K562 (cell line): ENCODE measurements at regions not wholly inside any gene's neighbourhood (a gene's known extent, or its start where the extent isn't known, plus 50 kb on each side); places are given as distances from the start of the nearest gene placed in this dataset.

ENCODE experiments used
- ATAC-seq: fragments of 200-7000 bp; cut with Tn5 transposase; 3 replicates; pipeline ENCODE4 v1.9.1; 2020; ENCODE audit warnings: moderate library complexity
- BruUV-seq: library from RNA; stranded (reverse); fragments of 400-500 nt; replicated peaks from 2 replicates; lab custom pipeline; 2021; lab: Mats Ljungman, UMichigan
- CTCF ChIA-PET: fragments of 300-600 bp; formaldehyde crosslinking; extraction: SDS; loops from one replicate; lab custom pipeline; 2021; ENCODE audit warnings: low intra/inter-chr PET ratio; lab: Yijun Ruan, JAX
- POLR2A ChIA-PET: fragments of 300-600, 350-650 bp; sonication (Branson Sonifier 250); formaldehyde crosslinking; extraction: SDS; loops from one replicate; lab custom pipeline; 2021; ENCODE audit warnings: antibody characterized with exemption, inconsistent platforms; lab: Yijun Ruan, JAX
- DNase-seq, 4 experiments: peaks; one replicate each; pipeline versions ENCODE4 v3.0.0 to v3.0.0-alpha.2; 2011 to 2018; ENCODE audit warnings: low spot score in 3 of 4, mixed read lengths in 3 of 4; ENCODE audit errors: extremely low read depth in 1 of 4
- FAIRE-seq: peaks from 2 replicates; lab custom pipeline; 2011; peaks lifted over from hg19 to GRCh38; lab: Jason Lieb, UNC
- H2AFZ ChIP-seq: 2 replicates; pipeline ENCODE4 v1.6.0; 2011; ENCODE audit warnings: low read depth, low read length, control low read depth, inconsistent platforms
- H3K27ac ChIP-seq: fragments of 200-600 bp; 3 replicates; pipeline ENCODE4 v1.8.0; 2011; ENCODE audit warnings: low read depth, mild to moderate bottlenecking, control low read depth, inconsistent platforms, low read length, moderate library complexity, mixed read lengths; ENCODE audit errors: extremely low read depth
- H3K27me3 ChIP-seq, 2 experiments: fragments of 300-600 bp in 1 of 2; 2 replicates in 1 of 2; 3 replicates in 1 of 2; pipeline versions ENCODE4 v1.6.0 to v1.8.0; 2011; ENCODE audit warnings: inconsistent platforms in 2 of 2, low read length in 2 of 2, mild to moderate bottlenecking in 1 of 2, mixed read lengths in 1 of 2, moderate library complexity in 1 of 2; ENCODE audit not compliant: control insufficient read depth in 2 of 2, insufficient read depth in 2 of 2
- H3K36me3 ChIP-seq: fragments of 300-600 bp; 3 replicates; pipeline ENCODE4 v1.8.0; 2011; ENCODE audit warnings: mild to moderate bottlenecking, low read length, inconsistent platforms; ENCODE audit not compliant: control insufficient read depth, insufficient read depth
- H3K4me1 ChIP-seq, 2 experiments: fragments of 200-600 bp in 1 of 2; replicated peaks in 1 of 2; 2 replicates in 1 of 2; 3 replicates in 1 of 2; pipeline versions ENCODE4 v1.5.1 to v1.8.0; 2011; ENCODE audit warnings: inconsistent platforms in 2 of 2, low read length in 2 of 2, mild to moderate bottlenecking in 1 of 2, mixed read lengths in 1 of 2, moderate library complexity in 1 of 2; ENCODE audit not compliant: control insufficient read depth in 2 of 2, insufficient read depth in 2 of 2
- H3K4me2 ChIP-seq: 2 replicates; pipeline ENCODE4 v1.6.1; 2011; ENCODE audit warnings: low read length, control low read depth, inconsistent platforms, mixed read lengths; ENCODE audit not compliant: insufficient read depth
- H3K4me3 ChIP-seq: fragments of 200-600 bp; sonication (generic), shearing (Covaris generic); 2 replicates; pipeline ENCODE4 v1.5.1; 2016; ENCODE audit warnings: control low read depth, inconsistent platforms
- H3K79me2 ChIP-seq: fragments of 200-600 bp; 3 replicates; pipeline ENCODE4 v1.8.0; 2011; ENCODE audit warnings: low read length, inconsistent platforms; ENCODE audit not compliant: control insufficient read depth, insufficient read depth
- H3K9ac ChIP-seq, 2 experiments: 2 replicates each; pipeline versions ENCODE4 v1.6.0 to v1.6.1; 2011; ENCODE audit warnings: low read depth in 2 of 2, low read length in 2 of 2, control low read depth in 1 of 2, inconsistent platforms in 1 of 2, mild to moderate bottlenecking in 1 of 2, mixed read lengths in 1 of 2; ENCODE audit not compliant: insufficient read depth in 1 of 2
- H3K9me1 ChIP-seq: one replicate; pipeline ENCODE4 v1.6.0; 2011; ENCODE audit warnings: inconsistent platforms, mild to moderate bottlenecking, low read length, moderate library complexity; ENCODE audit not compliant: control insufficient read depth, insufficient read depth
- H3K9me3 ChIP-seq: replicated peaks from 2 replicates; pipeline ENCODE4 v1.5.1; 2011; ENCODE audit warnings: low read depth, low read length, inconsistent platforms; ENCODE audit not compliant: control insufficient read depth, insufficient read depth
- H4K20me1 ChIP-seq: replicated peaks from 2 replicates; pipeline ENCODE4 v1.6.1; 2011; ENCODE audit warnings: low read length, inconsistent platforms, mixed read lengths; ENCODE audit not compliant: control insufficient read depth, insufficient read depth
- ATF6 ChIP-seq: sonication (generic); formaldehyde crosslinking; IDR thresholded peaks from 2 replicates; pipeline ENCODE4 v1.4.0; 2020; ENCODE audit warnings: mild to moderate bottlenecking, missing genetic modification reagents
- DACH1 ChIP-seq: fragments of 450-650 bp; IDR thresholded peaks from 2 replicates; pipeline ENCODE4 v1.6.1; 2018; ENCODE audit not compliant: partially characterized antibody
- FOXA3 ChIP-seq, 2 experiments: fragments of 450-650 bp in 1 of 2; sonication (generic) in 1 of 2; formaldehyde crosslinking; IDR thresholded peaks in 1 of 2; conservative IDR thresholded peaks in 1 of 2; 2 replicates each; pipeline versions ENCODE4 v1.4.0 to v1.8.0; 2020 to 2022; ENCODE audit warnings: mild to moderate bottlenecking in 2 of 2, missing genetic modification reagents in 1 of 2
- FOXP1 ChIP-seq: sonication (generic); formaldehyde crosslinking; IDR thresholded peaks from 2 replicates; pipeline ENCODE4 v1.8.0; 2022; ENCODE audit warnings: mild to moderate bottlenecking, missing genetic modification reagents
- MAZ ChIP-seq, 2 experiments: fragments of 450-650 bp in 1 of 2; sonication (generic) in 1 of 2; formaldehyde crosslinking; IDR thresholded peaks in 1 of 2; conservative IDR thresholded peaks in 1 of 2; 2 replicates each; pipeline versions ENCODE4 v1.4.0 to v1.5.0; 2020; ENCODE audit warnings: mild to moderate bottlenecking in 1 of 2, missing genetic modification reagents in 1 of 2
- SPI1 ChIP-seq: IDR thresholded peaks from 2 replicates; pipeline ENCODE4 v1.6.1; 2011; ENCODE audit warnings: low read depth, low read length, control low read depth, borderline replicate concordance
- SRSF1 ChIP-seq: fragments of 200-400 bp; formaldehyde crosslinking; IDR thresholded peaks from 2 replicates; pipeline ENCODE4 v1.6.1; 2017; ENCODE audit warnings: mild to moderate bottlenecking, low read depth, low read length, moderate library complexity
- ZNF518B ChIP-seq: fragments of 250-450 bp; sonication (Bioruptor Pico); IDR thresholded peaks from 2 replicates; pipeline ENCODE4 v1.5.0; 2021; ENCODE audit warnings: mild to moderate bottlenecking, moderate library complexity
- ZNF644 ChIP-seq: fragments of 200-800 bp; sonication (Bioruptor generic); IDR thresholded peaks from 2 replicates; pipeline ENCODE4 v1.6.1; 2016; ENCODE audit warnings: low read depth, missing genetic modification characterization, missing compliant biosample characterization
- WGBS: fragments of 100-300 bp; shearing (Covaris generic); methylation state at CpG from one replicate; pipeline ENCODE4 v1.1.6; 2016; ENCODE audit warnings: low coverage, mixed read lengths; ENCODE audit not compliant: insufficient coverage; ENCODE audit errors: missing lambda C conversion rate; 5-methylcytosine and 5-hydroxymethylcytosine counted together
- in situ Hi-C: fragments of 300-500 bp; cut with MboI; formaldehyde crosslinking; loops from 4 replicates; pipeline ENCODE4 v1.15.0; 2018; ENCODE audit warnings: inconsistent platforms, mixed read lengths
- intact Hi-C: fragments of 100-400 bp; cut with micrococcal nuclease; formaldehyde crosslinking; loops from 2 replicates; pipeline ENCODE4 v1.14.2; 2022
- TF ChIP-seq, protein P1 (sequence below), 2 experiments: IDR thresholded peaks; 2 replicates each; pipeline ENCODE4 v1.6.1; 2012; ENCODE audit warnings: improper control_type of control experiment in 2 of 2, low read depth in 2 of 2, low read length in 2 of 2, borderline replicate concordance in 1 of 2

DNA sequence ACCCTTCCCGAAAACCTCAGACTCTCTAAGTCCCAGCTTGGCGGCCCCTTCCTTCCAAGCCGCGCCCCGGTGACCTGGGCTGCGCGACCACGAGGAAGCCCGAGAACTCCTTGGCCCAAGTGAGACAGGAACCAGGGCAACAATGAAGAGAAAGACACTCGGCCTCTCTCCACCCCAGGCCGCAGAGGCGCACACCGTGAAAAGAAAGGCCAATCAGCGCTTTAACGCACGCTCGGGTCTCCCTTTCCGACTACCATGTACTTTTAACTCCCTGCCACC lies 166.4 kb upstream of the PPP1R3A start:
- Histone ChIP-seq H3K9me1 (no peaks in the 10 kb centered on the region), H3K9me3 (no peaks in the 10 kb centered on the region), H3K4me2 (no peak overlapping the region)
- no peak for DNase-seq
- no peak for FAIRE-seq
- WGBS: under 1% methylated on average over 18 of the region's 18 CpGs
- no peak for TF ChIP-seq ZNF644
- TF ChIP-seq SRSF1: no peak
- TF ChIP-seq MAZ (CRISPR knock-in tag; conservative IDR thresholded peaks at IDR 0.05 in 1 of 2, IDR thresholded peaks at IDR 0.05 in 1 of 2): no peak
- TF ChIP-seq DACH1: no peak
- no peak for TF ChIP-seq SPI1
- TF ChIP-seq FOXA3 (CRISPR knock-in tag; conservative IDR thresholded peaks at IDR 0.05 in 1 of 2, IDR thresholded peaks at IDR 0.05 in 1 of 2): no peak
- no peak for TF ChIP-seq FOXP1 (CRISPR knock-in tag)
- TF ChIP-seq, protein P1, sequence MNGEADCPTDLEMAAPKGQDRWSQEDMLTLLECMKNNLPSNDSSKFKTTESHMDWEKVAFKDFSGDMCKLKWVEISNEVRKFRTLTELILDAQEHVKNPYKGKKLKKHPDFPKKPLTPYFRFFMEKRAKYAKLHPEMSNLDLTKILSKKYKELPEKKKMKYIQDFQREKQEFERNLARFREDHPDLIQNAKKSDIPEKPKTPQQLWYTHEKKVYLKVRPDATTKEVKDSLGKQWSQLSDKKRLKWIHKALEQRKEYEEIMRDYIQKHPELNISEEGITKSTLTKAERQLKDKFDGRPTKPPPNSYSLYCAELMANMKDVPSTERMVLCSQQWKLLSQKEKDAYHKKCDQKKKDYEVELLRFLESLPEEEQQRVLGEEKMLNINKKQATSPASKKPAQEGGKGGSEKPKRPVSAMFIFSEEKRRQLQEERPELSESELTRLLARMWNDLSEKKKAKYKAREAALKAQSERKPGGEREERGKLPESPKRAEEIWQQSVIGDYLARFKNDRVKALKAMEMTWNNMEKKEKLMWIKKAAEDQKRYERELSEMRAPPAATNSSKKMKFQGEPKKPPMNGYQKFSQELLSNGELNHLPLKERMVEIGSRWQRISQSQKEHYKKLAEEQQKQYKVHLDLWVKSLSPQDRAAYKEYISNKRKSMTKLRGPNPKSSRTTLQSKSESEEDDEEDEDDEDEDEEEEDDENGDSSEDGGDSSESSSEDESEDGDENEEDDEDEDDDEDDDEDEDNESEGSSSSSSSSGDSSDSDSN (IDR thresholded peaks at IDR 0.05; ENCODE audit: borderline replicate concordance in 1 of 2, low read depth in 2 of 2, low read length in 2 of 2): no peak
- TF ChIP-seq ZNF518B (CRISPR knock-in tag): no peak
- TF ChIP-seq ATF6 (CRISPR knock-in tag): no peak
- TF ChIP-seq, all 486 proteins: peak for 0
- H3K27me3 ChIP-seq: peaks cover 0 to 4% of the 10 kb centered on the region in 2 experiments; a peak in 1 of 5 replicates
- ChIA-PET POLR2A (no interaction called here), CTCF (no interaction called here)
- H3K4me3 ChIP-seq: no peak overlapping the region
- no peaks in the 10 kb centered on the region for H3K79me2 ChIP-seq
- H4K20me1 ChIP-seq: no peaks in the 10 kb centered on the region
- no peak overlapping the region for H3K27ac ChIP-seq
- intact Hi-C loops: no loop called here
- ATAC-seq: no peak
- in situ Hi-C loops: no loop called here
- no TSS peak for BruUV-seq
- no peaks in the 10 kb centered on the region for H3K36me3 ChIP-seq
- H2AFZ ChIP-seq: no peak overlapping the region
- H3K9ac ChIP-seq: no peak overlapping the region
- peaks cover 0 to 8% of the 10 kb centered on the region in 2 experiments; a peak in 1 of 5 replicates for H3K4me1 ChIP-seq
